ENCODE measurements at regions not wholly inside any gene's neighbourhood (a gene's known extent, or its start where the extent isn't known, plus 50 kb on each side); places are given as distances from the start of the nearest gene placed in this dataset.
"Not testable (repeated sequence)": the region's sequence is repeated elsewhere in the genome, so short reads cannot be mapped to it uniquely, and the experiment has no call there.

DNA sequence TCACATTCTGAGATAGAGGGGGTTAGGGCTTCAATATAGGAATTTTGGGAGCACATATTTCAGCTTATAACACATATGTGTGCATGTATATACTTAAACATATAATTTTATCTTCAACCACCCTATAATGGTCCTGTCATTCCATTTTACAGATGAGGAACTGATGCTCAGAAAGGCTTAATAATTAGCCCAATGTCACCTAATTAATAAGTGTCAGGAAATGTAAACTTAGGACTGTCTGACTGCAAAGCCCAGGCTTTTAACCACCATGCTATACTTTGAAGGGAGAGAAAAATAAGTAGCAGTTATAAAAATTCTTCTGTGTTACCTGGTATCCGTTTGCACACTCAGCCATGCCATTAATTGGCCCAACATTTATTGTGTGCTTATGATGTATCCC lies 172.6 kb downstream of the SKIDA1 start:
- no peaks in the 10 kb centered on the region for H3K9me3 Mint-ChIP-seq (ENCODE audit: unreplicated experiment)

DNA sequence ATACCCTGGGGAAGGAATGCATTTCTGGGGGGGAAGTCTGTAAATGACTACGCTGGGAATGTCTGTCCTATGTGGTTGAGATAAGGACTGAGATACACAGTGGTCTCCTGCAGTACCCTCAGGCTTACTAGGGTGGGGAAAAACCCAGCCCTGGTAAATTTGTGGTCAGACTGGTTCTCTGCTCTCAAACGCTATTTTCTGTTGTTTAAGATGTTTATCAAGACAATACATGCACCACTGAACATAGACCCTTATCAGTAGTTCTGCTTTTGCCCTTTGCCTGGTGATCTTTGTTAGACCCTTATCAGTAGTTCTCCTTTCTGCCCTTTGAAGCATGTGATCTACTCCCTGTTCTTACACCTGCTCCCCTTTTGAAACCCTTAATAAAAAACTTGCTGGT lies 173.9 kb downstream of the SKIDA1 start:
- H3K4me1 Mint-ChIP-seq (ENCODE audit: unreplicated experiment); H3K27ac Mint-ChIP-seq (ENCODE audit: unreplicated experiment); H3K36me3 Mint-ChIP-seq (ENCODE audit: low read depth, unreplicated experiment); DNase-seq (ENCODE audit: low spot score); H3K9me3 Mint-ChIP-seq (ENCODE audit: unreplicated experiment); H3K27me3 Mint-ChIP-seq (ENCODE audit: unreplicated experiment); H3K4me3 Mint-ChIP-seq (ENCODE audit: unreplicated experiment): not testable (repeated sequence)

More for the DNA sequence above, 172.6 kb downstream of the SKIDA1 start:
- no peak overlapping the region for H3K4me3 Mint-ChIP-seq (ENCODE audit: unreplicated experiment)
- no peak overlapping the region for H3K27ac Mint-ChIP-seq (ENCODE audit: unreplicated experiment)
- H3K4me1 Mint-ChIP-seq (ENCODE audit: unreplicated experiment) = peaks cover 3% of the 10 kb centered on the region
- H3K27me3 Mint-ChIP-seq (ENCODE audit: unreplicated experiment) = peaks cover 6% of the 10 kb centered on the region
- TF ChIP-seq CTCF (IDR thresholded peaks at IDR 0.05; ENCODE audit: unreplicated experiment) = no peak
- no peak for DNase-seq (ENCODE audit: low spot score)
- no peaks in the 10 kb centered on the region for H3K36me3 Mint-ChIP-seq (ENCODE audit: low read depth, unreplicated experiment)

DNA sequence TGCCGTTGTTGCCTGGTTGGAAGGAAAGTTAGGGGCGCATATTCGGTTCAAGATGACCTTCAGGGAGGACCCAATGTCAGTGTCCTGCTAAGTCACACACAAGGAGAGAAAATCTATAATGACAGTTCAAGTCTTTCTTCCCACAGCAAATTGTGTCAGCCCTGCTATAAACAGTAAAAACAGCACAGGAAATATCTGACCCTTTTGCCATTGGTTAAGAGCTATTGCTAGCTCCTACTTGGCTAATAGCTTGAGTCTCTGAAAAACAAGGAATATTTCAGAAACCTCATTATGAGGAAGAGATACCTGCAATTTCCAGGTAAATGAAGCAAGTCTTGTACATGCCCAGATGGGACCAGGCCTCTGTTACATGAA lies 175.6 kb downstream of the SKIDA1 start:
- no peak overlapping the region for H3K4me3 Mint-ChIP-seq (ENCODE audit: unreplicated experiment)
- H3K9me3 Mint-ChIP-seq (ENCODE audit: unreplicated experiment) = no peaks in the 10 kb centered on the region
- H3K27me3 Mint-ChIP-seq (ENCODE audit: unreplicated experiment) = no peaks in the 10 kb centered on the region
- peaks cover 3% of the 10 kb centered on the region for H3K4me1 Mint-ChIP-seq (ENCODE audit: unreplicated experiment)
- DNase-seq (ENCODE audit: low spot score) = no peak
- no peak overlapping the region for H3K27ac Mint-ChIP-seq (ENCODE audit: unreplicated experiment)
- TF ChIP-seq CTCF (IDR thresholded peaks at IDR 0.05; ENCODE audit: unreplicated experiment) = no peak
- no peaks in the 10 kb centered on the region for H3K36me3 Mint-ChIP-seq (ENCODE audit: low read depth, unreplicated experiment)

DNA sequence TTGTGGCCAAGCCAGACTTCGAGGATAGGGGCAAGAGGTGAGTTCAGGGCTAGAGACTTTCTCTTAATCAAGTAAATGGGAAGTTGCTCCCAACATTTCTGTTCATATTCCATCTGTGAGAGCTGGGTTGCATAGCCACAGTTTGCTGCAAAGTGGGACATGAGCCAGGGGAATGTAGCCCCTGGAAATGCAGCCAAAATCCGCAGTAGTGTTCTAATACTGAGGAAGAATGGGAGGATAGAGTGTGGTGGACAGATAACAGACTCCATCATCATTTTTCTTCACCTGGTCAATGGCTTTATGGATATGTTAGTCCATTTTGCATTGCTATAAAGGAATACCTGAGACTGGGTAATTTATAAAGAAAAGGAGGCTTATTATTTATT lies 177.7 kb downstream of the SKIDA1 start:
- Mint-ChIP-seq H3K4me1 (ENCODE audit: unreplicated experiment) (peaks cover 3% of the 10 kb centered on the region), H3K36me3 (ENCODE audit: low read depth, unreplicated experiment) (no peaks in the 10 kb centered on the region), H3K9me3 (ENCODE audit: unreplicated experiment) (no peaks in the 10 kb centered on the region), H3K27me3 (ENCODE audit: unreplicated experiment) (no peaks in the 10 kb centered on the region), H3K4me3 (ENCODE audit: unreplicated experiment) (no peak overlapping the region), H3K27ac (ENCODE audit: unreplicated experiment) (no peak overlapping the region)
- no peak for DNase-seq (ENCODE audit: low spot score)
- no peak for TF ChIP-seq CTCF (IDR thresholded peaks at IDR 0.05; ENCODE audit: unreplicated experiment)

DNA sequence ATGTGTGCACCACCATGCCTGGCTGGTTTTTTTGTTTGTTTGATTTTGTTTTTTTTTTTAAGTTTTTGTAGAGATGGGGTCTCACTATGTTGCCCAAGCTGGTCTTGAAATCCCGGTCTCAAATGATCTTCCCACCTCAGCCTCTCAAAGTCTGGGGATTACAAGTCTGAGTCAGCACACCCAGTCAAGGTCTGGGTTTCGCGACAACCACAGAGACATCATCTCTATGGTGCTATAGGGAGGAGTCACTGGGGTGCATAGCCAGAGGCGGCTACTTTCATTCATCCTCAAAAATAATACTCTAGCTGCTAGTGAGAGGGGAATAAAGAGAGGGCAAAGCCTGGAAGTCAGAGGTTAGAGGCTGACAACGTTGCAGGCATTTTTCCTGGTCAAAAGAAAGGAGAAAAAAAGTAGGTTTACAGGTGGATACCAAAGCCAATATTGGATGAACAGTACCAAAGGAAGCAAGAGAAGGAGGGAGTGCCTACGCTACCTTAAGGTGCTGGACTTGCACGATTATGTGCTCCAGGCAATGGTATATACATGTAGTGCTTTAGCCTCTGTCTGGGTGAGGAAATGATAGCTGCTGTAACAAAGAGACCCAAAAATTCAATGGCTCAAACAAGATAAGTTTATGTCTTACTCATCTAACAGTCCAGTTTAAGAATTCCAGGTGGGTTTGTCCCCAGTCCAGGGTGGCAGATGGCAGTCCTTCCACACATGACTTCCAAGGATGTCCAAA lies 178.3 kb downstream of the SKIDA1 start:
- H3K27ac Mint-ChIP-seq (ENCODE audit: unreplicated experiment) = no peak overlapping the region
- no peak overlapping the region for H3K4me3 Mint-ChIP-seq (ENCODE audit: unreplicated experiment)
- no peaks in the 10 kb centered on the region for H3K9me3 Mint-ChIP-seq (ENCODE audit: unreplicated experiment)
- H3K27me3 Mint-ChIP-seq (ENCODE audit: unreplicated experiment) = no peaks in the 10 kb centered on the region
- no peak for TF ChIP-seq CTCF (IDR thresholded peaks at IDR 0.05; ENCODE audit: unreplicated experiment)
- peaks cover 3% of the 10 kb centered on the region for H3K4me1 Mint-ChIP-seq (ENCODE audit: unreplicated experiment)
- DNase-seq (ENCODE audit: low spot score) = no peak
- no peaks in the 10 kb centered on the region for H3K36me3 Mint-ChIP-seq (ENCODE audit: low read depth, unreplicated experiment)
